ENCODE measurements at regions not wholly inside any gene's neighbourhood (a gene's known extent, or its start where the extent isn't known, plus 50 kb on each side); places are given as distances from the start of the nearest gene placed in this dataset.
A peak's percentile ranks its signal among the peaks of the same experiment; 100 is the strongest.

DNA sequence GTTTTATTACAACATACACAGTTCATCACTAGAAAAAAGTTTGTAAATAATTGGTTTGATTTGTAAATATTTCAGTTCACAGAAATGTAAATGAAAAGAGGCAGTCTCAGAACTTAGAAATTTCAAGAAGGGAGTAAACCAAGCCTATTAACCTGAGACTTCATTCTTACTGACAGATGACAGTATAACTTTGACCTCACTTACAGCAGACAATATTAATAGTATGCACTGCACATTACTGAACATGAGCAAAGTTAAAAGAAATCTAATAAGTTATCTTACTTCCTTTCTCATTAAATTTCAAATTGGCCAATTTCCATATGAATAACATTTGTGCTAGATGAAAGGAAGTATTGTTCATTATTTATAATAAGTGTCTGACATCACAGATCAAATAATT is 235.8 kb downstream of the SLC6A15 start:
- DNase-seq (ENCODE audit: low spot score), result peak; percentile 2

DNA sequence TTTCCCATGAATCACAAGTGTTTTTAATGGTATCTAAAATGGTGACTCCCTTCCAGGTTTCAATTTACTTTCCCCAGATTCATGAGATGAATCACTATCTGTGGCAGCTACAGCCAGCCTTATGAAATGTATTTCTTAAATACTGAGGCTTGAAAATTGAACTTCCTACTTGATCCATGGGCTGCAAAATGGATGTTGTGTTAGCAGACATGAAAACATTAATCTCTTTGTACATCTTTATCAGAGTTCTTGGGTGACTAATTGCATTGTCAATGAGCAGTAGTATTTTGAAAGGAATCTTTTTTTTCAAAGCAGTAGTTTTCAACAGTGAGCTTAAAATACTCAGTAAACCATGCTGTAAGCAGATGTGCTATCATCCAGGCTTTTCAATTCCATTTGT is 250.8 kb downstream of the SLC6A15 start:
- peak; percentile 13 for DNase-seq (ENCODE audit: low spot score)

DNA sequence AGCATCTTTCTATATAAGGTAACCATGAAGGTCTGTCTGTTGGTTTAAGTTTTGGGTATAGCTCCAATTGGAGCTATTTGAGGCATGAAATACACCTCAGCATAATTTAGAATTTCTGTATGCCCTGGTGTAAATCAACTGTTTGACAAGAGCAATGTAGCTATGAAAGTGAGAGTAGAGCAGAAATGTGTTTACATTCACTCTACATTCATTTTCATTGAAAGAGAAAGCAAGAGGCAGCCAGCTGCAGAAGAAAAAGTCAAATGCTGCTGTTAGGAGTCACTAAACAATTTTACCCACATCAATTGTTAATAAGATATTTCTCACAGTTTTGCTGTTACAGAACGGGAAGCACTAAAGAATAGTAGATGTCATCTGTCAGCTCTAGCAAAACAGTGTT is 252.5 kb downstream of the SLC6A15 start:
- DNase-seq (ENCODE audit: low spot score), result no peak

DNA sequence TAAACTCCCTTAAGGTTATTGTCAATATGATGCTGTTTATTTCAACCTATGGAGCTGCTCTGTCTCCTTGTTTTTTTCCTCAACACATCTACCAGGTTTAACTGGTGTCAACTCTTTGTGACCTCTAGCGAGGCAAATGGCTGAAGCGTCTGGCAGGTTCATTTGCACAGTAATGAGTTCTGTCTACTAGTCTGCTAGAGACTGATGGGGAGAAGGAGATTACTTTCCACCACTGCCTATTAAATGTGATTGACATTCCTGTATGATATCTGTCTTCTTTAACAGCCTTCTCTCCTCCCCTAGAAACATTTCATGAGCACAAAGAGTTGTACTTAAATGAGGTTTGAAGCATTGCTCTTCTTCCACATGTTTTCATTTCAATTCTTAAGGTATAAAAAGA is 253.7 kb downstream of the SLC6A15 start:
- DNase-seq (ENCODE audit: low spot score), result no peak

DNA sequence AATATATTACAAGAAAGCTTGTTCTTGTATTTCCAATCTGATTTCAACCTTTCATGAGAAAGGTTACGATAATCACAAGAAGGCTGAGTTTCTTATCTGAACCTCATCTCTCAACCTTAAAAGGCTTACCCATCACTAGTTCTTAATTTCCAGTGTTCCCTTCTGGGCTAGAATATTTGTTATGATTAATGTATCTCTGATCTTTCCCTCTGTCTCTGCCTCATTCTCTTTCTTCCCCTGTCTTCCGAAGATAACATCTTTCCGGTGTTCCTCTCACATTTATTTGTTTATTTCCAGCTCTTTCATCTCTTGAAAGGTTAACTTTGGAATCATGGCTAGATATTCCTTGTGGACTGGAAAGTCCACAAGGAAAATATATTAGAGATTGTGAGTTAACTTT is 255.9 kb downstream of the SLC6A15 start:
- no peak for DNase-seq (ENCODE audit: low spot score)

DNA sequence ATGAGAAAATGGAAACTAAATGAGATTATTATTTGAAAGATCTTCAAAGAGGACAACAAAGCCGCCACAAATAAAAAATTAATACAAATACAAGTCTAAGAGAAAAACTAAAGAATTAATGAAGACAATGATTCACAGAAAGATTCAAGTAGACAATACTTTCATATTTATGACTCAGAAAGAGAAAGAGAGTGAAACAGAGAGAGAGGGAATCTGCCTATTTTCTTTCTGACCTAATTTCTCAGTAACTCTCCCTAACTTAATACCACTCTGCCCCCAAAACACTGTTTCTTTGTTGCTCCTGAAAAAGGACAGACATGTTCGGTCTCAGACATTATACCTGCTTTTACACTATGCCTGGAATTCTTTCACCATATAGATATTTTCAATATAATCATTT is 259.1 kb downstream of the SLC6A15 start:
- DNase-seq (ENCODE audit: low spot score), result no peak

DNA sequence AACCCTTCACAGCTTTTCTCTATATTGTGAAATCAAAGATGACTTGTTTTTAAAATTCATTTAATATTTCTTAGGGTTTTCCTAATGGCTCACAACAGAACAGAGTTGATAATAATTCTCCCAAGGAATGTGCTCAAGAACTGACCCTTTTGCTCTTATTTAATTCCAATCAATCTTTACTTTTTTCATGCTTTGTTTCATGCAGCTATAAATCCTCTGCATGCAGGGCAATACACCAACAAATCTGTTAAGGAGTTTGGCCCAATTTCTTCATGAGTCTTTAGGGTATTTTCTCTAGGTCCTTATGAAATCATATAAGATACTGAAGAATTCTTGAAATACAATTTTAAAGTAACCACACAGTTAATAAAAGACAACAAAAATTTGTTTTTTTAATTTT is 264.2 kb downstream of the SLC6A15 start:
- no peak for DNase-seq (ENCODE audit: low spot score)

DNA sequence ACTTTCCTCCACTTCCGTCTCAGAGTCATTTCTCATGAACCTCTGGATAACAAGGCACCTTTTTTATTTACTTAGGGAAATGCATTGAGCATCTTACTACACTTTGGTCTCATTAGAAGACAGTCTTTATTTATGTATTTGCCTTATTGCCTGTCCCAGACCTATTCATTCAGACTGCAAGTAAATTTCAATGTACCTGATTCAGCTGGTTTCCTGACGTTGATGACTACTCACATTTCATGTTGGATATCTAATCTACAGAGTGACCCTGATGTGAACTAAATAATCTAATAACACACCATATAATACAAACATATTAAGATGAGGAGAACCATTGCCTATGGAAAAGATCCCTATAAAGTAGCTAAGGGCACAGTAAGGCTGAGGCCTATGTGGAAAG is 267.7 kb downstream of the SLC6A15 start:
- DNase-seq (ENCODE audit: low spot score), result no peak

DNA sequence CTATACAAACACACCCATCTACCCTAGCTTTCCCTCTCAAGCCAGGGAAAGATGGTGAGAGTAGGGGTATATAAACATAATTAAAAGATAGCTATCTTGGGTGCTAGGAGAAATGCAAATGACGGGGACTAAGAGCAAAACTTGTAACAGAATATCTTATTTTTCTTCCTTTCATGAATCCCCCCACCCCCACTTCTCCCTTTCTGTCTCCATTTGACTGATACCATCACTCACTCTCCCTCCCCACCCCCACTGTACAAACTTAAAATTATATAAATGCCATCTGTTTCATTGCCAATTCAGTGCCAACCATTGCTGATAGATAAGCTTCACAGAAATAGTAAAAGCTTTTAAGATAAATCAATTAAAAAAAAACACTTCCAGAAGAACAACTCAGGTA is 268.6 kb downstream of the SLC6A15 start:
- DNase-seq (ENCODE audit: low spot score), result no peak

DNA sequence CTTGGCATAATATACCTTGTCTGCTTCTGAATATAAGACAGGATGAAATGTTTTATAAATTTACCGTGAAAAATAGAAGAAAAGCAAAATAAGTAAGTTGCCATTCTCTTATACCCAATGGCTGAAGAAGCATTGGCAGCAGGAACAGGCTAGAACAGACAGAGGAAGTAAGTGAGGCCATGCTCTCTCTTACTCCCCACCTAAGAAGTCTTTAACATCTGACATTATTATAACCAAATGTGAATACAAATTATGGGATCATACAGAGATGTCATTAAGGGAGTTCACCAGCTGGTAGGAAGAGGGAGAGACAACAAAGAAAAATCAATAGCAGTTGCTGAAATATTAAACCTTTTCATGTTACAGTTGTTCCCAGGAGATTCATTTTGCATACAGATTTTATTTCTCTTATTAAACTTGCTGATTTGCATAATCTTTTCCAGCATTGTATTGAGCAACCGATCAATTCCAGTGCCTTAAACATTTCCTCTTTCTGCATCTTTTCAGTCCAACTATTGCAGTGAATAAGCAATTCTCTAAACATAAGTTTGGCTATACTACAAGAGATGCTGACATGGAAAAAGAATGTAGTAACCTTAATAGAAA is 270.6 kb downstream of the SLC6A15 start:
- no peak for DNase-seq (ENCODE audit: low spot score)

DNA sequence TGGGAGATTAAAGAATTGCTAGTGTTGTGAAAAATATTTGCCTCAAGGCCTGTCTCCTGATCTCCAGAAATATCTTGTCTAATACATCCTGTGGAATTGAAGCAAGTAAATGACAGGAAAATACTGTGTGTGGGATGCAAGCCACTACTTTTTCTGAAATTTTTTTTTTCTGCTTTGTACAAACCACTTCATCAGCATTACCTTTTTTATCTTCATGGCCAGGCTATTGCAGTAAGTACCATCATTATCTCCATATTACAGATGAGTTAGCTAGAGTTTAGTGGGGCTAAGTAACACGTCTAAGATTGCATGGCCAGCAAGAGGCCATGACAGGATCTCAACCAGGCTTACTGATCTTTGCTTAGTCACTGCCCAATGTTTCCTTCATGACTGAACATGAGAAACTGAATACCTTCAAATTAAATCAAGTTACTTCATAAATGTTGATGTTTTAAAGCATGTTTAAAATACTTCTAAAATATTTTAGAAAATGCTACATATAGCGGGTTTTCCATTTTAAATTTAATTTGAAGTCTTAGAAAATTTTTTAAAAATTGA is 273.7 kb downstream of the SLC6A15 start:
- no peak for DNase-seq (ENCODE audit: low spot score)

DNA sequence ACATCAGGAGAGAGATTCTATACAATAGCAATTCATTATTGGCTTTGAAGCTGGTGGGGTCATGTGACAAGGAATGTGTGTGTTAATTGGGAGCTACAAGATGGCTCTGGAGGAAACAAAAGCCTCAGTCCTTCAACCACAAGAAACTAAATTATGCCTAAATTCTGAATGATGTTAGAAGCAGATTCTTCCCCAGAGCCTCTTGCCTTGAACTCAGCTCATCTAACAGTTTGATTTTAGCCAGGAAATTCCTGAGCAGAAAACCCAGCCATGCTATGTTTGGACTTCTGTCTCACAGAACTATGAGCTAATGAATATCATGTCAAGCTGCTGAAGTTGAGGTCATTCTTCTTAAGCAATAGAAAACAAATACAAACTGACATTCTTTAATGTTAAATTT is 274.7 kb downstream of the SLC6A15 start:
- DNase-seq (ENCODE audit: low spot score), result no peak

DNA sequence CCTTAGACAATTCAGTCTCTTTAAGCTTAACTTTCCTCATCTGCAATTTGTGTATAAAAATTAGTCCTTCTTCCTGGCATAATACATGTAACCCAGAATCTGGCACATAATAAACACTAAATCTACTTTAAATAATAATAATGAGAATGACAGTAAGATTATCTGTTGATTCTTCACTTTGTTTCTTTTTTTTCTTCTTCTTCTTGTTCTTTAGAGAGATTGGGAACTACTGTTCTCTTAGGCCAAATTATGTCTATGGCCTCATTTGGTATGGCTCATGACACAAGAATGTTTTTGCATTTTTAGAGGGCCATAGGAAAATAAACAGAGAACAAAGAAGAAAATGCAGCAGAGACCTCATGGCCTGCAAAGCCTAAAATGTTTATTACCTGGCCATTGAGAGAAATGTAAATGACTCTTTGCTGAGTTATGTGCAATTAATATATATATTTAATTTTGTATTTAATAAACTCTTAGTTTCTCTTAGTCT is 275.8 kb downstream of the SLC6A15 start:
- DNase-seq (ENCODE audit: low spot score), result no peak

DNA sequence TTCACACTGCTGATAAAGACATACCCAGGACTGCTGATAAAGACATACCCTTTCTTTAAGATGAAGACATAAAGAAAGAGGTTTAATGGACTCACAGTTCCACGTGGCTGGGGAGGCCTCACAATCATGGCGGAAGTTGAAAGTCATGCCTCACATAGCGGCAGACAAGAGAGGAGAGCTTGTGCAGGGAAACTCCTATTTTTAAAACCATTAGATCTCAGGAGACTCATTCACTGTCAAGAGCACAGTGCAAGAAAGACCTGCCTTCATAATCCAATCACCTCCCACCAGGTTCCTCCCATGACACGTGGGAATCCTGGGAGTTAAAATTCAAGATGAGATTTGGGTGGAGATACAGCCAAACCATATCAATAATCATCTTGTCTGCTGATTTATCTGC is 278.1 kb downstream of the SLC6A15 start:
- no peak for DNase-seq (ENCODE audit: low spot score)

DNA sequence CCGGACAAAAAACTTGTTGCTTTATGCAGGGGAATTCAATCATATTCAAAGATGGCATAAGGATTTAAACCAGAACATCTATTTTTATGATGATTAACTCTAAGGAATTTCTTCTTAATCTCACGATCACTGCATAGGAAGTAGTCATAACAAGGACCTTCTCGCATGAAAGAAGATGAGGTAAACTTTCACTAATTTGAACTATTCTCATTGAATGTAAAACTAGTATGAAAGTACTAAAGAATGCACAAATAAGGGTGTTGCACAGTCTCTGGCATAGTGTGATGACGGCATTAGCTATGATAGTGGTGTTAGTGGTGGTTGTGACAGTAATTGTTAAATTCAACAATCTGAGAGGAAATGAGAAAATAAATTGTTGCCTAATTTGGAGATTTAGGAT is 280.0 kb downstream of the SLC6A15 start:
- DNase-seq (ENCODE audit: low spot score), result no peak

DNA sequence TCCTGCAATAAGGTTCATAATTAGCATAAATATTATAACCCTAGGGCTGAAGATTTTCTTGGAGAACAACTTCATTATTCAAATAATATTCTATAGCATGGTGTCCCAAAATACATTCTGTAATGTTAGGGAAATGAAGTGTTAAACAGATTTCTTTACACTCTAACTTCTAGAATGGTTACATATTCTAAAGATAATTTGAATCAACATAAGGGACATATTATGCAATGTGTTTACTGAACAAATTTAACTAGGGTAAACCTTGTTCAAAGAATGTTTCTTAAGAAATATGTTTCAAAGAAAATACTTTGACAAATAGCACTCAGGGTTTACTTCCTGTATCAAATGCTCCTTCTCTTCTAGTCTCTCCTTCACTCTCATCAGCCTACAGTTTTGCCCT is 281.6 kb downstream of the SLC6A15 start:
- no peak for DNase-seq (ENCODE audit: low spot score)

DNA sequence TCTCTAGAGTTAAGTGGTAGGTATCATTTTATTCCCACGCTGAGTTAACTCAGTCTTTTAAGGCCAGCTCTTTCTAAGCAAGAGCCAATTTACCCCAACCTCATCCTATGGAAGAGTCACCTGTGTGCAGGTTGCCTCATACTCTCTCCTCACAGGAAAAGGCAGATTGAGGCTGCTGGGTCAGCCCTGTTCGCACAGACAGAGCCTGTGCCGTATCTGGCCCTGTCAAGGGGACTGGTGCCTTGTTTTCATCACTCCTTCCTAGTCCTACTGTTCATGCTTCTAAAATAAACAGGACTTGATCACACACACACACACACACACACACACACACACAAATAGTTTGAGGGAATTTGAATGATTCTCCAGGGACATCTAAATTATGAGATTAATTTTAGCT is 285.0 kb downstream of the SLC6A15 start:
- no peak for DNase-seq (ENCODE audit: low spot score)

DNA sequence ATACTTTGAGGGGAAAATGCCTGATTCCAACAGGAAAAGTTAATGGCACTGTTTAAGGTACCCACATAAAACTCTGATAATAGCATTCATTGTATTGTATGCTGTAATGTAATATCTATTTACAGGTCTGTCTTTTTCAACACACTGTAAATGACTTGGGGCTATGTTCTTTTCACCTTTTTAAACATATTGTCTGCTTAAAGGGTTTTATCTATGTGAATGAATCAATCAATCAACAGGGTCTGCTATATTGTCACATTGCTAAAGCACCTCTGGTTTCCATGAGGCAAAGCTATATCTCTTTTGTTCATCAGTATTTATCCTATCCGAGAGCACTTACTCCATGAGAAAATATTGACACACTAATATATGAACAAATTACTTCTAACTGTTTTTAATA is 288.0 kb downstream of the SLC6A15 start:
- DNase-seq (ENCODE audit: low spot score), result no peak

DNA sequence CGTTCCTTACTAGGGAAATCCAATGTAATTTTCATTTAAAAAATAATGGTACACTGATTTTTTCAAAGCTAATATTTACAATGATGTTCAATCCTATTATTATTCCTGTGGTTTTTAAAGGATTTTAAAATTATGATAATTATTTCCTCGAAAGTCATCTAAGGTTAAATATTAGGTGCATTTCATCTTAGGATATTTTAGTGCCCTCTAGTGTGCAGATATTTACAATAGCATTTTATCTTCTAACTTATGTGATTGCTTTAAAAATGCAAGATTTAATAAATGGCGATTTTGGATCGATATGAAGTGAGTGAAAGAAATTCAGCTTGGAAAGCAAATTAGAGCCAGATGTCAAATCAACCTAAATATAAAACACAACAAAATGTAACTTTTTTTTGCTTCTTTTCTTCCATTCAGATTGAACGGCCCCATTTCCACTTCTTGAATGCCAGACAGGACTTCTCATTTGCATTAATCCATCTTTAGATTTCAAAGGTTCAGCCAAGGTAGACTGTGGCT is 293.5 kb downstream of the SLC6A15 start:
- peak; percentile 14 for DNase-seq (ENCODE audit: low spot score)

DNA sequence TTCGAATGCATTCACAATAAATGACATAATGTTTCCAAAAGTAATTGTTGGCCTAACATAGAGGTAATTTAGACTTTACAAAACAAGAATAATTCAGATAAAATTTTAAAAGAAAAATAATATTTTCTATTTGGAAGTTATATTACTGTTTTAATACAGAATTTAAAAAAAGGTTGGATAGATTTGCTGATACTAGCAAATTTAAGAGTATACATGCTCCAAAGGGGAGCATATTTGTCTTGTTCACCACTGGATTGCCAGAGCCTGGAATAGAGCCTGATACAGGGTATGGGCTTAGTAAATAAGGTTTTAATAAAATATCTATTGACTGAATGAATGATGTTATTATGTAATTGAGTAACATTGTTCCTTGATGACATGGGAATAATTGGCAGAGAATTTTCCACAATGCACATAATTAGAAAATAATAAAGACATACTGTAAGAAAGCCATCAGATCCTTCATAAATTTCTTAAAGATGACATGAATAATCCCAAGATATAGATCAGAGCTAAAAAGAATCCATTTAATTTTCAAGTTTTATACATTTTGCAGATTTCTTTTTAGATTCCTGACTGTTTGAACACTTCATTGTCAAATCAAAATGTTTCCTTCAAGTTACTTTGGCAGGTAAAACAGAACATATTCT is 305.3 kb downstream of the SLC6A15 start:
- no peak for DNase-seq (ENCODE audit: low spot score)

DNA sequence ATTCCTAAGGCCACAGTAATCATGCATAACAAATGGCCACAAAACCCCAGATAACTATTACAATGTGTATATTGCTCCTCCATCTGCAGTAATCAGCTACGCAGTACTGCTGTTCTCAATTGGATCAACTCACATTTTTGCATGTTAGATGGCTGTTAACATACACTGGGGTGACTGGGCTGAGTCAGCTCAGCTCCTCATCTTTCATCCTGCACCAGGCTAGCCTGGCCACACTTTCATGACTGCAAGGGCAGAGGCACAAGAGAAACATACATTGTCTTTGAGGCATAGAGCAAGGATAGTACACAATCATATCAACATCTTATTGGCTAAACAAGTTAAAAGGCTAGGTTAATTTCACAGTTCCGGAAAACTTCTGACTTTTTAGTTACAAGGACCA is 306.6 kb downstream of the SLC6A15 start:
- no peak for DNase-seq (ENCODE audit: low spot score)

DNA sequence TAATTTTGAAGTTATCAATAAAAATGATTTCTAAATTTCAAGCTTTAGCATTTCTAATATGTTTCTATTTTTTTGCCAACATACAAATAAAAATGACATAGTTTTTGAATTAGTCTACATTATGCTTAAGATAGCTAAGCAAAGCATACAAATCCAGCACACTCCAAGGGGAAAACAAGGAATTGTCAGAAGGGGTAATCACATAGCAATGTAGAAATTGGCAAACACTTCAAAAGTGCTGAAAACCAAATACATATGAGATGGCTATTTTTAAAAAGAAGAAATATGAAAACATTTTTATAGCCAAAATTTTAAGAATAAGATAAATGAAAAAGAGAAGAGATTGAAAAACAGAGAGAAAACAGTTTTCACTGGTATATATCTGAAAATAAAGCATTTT is 308.0 kb downstream of the SLC6A15 start:
- no peak for DNase-seq (ENCODE audit: low spot score)

DNA sequence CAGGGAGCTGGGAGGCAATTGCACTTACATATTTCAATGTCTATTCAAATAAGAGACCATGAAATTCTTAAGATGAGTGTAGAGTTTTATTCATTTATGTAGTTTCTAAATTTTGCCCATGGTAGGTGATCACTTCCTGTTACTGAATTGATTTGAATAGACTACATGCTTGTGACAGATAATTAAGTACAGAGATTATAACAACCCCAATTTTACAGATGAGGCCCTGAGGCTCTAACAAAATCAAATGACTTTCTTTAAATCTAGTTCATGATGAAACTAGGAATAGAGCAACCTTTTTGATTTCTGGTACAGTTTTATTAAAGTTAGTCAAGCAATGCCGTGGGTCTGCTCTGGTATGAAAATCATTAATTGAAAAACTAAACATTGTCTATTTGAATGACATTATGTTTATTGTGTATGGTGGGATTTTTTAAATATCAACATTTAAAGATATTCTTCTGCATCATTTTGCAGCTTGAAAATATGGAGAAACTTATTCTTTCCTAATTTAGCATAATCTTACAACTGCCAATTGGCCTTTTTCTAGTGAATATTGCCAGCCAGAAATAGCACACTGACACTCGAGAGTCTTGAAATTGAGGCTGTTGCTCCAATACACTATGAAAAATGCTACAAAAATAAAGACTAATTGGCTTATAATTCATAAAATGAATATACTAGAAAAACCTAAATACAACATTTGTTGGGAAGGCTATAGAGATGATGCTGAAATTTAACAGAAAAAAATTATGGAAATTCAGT is 308.9 kb downstream of the SLC6A15 start:
- DNase-seq (ENCODE audit: low spot score), result no peak

All from COLO829 (cell line).